ENCODE measurements at regions not wholly inside any gene's neighbourhood (a gene's known extent, or its start where the extent isn't known, plus 50 kb on each side); places are given as distances from the start of the nearest gene placed in this dataset.

GRCh38 chr2:234788381-234788780 is 163.4 kb upstream of the SH3BP4 start:
- H2AFZ ChIP-seq (ENCODE audit: low read depth, low read length): no peak overlapping the region
- TF ChIP-seq EZH2 (IDR thresholded peaks at IDR 0.05; ENCODE audit: borderline replicate concordance, low read depth, low read length, severe bottlenecking) (no peak), CTCF (IDR thresholded peaks at IDR 0.05; ENCODE audit: borderline replicate concordance, extremely low read depth, low read length, poor library complexity, severe bottlenecking) (no peak)

GRCh38 chr2:234787114-234787513 is 164.7 kb upstream of the SH3BP4 start:
- no peaks in the 10 kb centered on the region for H4K20me1 ChIP-seq (ENCODE audit: insufficient read depth, low read length)
- ATAC-seq (ENCODE audit: insufficient read depth, low read depth): no peak

More at GRCh38 chr2:234788381-234788780, 163.4 kb upstream of the SH3BP4 start:
- peaks cover 15% of the 10 kb centered on the region for H3K27me3 ChIP-seq (ENCODE audit: insufficient read depth, low read length, poor library complexity)
- no peak overlapping the region for H3K9ac ChIP-seq (ENCODE audit: low read depth, low read length)
- no peak overlapping the region for H3K27ac ChIP-seq (ENCODE audit: low read length)
- no peaks in the 10 kb centered on the region for H3K36me3 ChIP-seq (ENCODE audit: insufficient read depth, low read length)
- no peaks in the 10 kb centered on the region for H3K79me2 ChIP-seq (ENCODE audit: insufficient read depth, low read length)
- DNase-seq: no peak
- no peak for ATAC-seq (ENCODE audit: insufficient read depth, low read depth)
- no peak overlapping the region for H3K4me3 ChIP-seq (ENCODE audit: low read depth in 1 of 2, low read length in 2 of 2)
- no peak overlapping the region for H3K4me2 ChIP-seq (ENCODE audit: insufficient read depth, low read length)
- no peaks in the 10 kb centered on the region for H3K4me1 ChIP-seq (ENCODE audit: insufficient read depth, low read length)
- H4K20me1 ChIP-seq (ENCODE audit: insufficient read depth, low read length): no peaks in the 10 kb centered on the region
- H3K9me3 ChIP-seq (ENCODE audit: insufficient read depth, low read length, severe bottlenecking): peaks cover 2% of the 10 kb centered on the region

GRCh38 chr2:234773764-234774409 is 177.9 kb upstream of the SH3BP4 start:
- H3K9me3 ChIP-seq (ENCODE audit: insufficient read depth, low read length, severe bottlenecking): no peaks in the 10 kb centered on the region
- H3K4me1 ChIP-seq (ENCODE audit: insufficient read depth, low read length): no peaks in the 10 kb centered on the region
- H3K4me2 ChIP-seq (ENCODE audit: insufficient read depth, low read length): no peak overlapping the region
- H3K79me2 ChIP-seq (ENCODE audit: insufficient read depth, low read length): no peaks in the 10 kb centered on the region
- H3K27me3 ChIP-seq (ENCODE audit: insufficient read depth, low read length, poor library complexity): peaks cover 21% of the 10 kb centered on the region
- no peak for DNase-seq
- no peak for ATAC-seq (ENCODE audit: insufficient read depth, low read depth)
- no peak for TF ChIP-seq EZH2 (IDR thresholded peaks at IDR 0.05; ENCODE audit: borderline replicate concordance, low read depth, low read length, severe bottlenecking)
- TF ChIP-seq CTCF (IDR thresholded peaks at IDR 0.05; ENCODE audit: borderline replicate concordance, extremely low read depth, low read length, poor library complexity, severe bottlenecking): no peak
- H3K36me3 ChIP-seq (ENCODE audit: insufficient read depth, low read length): no peaks in the 10 kb centered on the region
- no peak overlapping the region for H2AFZ ChIP-seq (ENCODE audit: low read depth, low read length)
- H3K9ac ChIP-seq (ENCODE audit: low read depth, low read length): no peak overlapping the region
- H4K20me1 ChIP-seq (ENCODE audit: insufficient read depth, low read length): no peaks in the 10 kb centered on the region
- no peak overlapping the region for H3K4me3 ChIP-seq (ENCODE audit: low read depth in 1 of 2, low read length in 2 of 2)
- no peak overlapping the region for H3K27ac ChIP-seq (ENCODE audit: low read length)

More at GRCh38 chr2:234787114-234787513, 164.7 kb upstream of the SH3BP4 start:
- H2AFZ ChIP-seq (ENCODE audit: low read depth, low read length): no peak overlapping the region
- H3K9ac ChIP-seq (ENCODE audit: low read depth, low read length): no peak overlapping the region
- DNase-seq: no peak
- H3K79me2 ChIP-seq (ENCODE audit: insufficient read depth, low read length): no peaks in the 10 kb centered on the region
- no peaks in the 10 kb centered on the region for H3K36me3 ChIP-seq (ENCODE audit: insufficient read depth, low read length)
- TF ChIP-seq EZH2 (IDR thresholded peaks at IDR 0.05; ENCODE audit: borderline replicate concordance, low read depth, low read length, severe bottlenecking): no peak
- no peak for TF ChIP-seq CTCF (IDR thresholded peaks at IDR 0.05; ENCODE audit: borderline replicate concordance, extremely low read depth, low read length, poor library complexity, severe bottlenecking)
- no peak overlapping the region for H3K27ac ChIP-seq (ENCODE audit: low read length)
- no peaks in the 10 kb centered on the region for H3K4me1 ChIP-seq (ENCODE audit: insufficient read depth, low read length)
- H3K27me3 ChIP-seq (ENCODE audit: insufficient read depth, low read length, poor library complexity): peaks cover 15% of the 10 kb centered on the region
- H3K4me2 ChIP-seq (ENCODE audit: insufficient read depth, low read length): no peak overlapping the region
- no peak overlapping the region for H3K4me3 ChIP-seq (ENCODE audit: low read depth in 1 of 2, low read length in 2 of 2)
- H3K9me3 ChIP-seq (ENCODE audit: insufficient read depth, low read length, severe bottlenecking): peaks cover 2% of the 10 kb centered on the region

Data from DND-41 (cell line).